ENCODE measurements at regions not wholly inside any gene's neighbourhood (a gene's known extent, or its start where the extent isn't known, plus 50 kb on each side); places are given as distances from the start of the nearest gene placed in this dataset.

- WGBS, result 80% methylated on average over 5 of the region's 5 CpGs
- no peaks in the 10 kb centered on the region for H3K36me3 ChIP-seq
Measured at GRCh38 chr21:20783611-20784010, 214.6 kb upstream of the NCAM2 start.

DNA sequence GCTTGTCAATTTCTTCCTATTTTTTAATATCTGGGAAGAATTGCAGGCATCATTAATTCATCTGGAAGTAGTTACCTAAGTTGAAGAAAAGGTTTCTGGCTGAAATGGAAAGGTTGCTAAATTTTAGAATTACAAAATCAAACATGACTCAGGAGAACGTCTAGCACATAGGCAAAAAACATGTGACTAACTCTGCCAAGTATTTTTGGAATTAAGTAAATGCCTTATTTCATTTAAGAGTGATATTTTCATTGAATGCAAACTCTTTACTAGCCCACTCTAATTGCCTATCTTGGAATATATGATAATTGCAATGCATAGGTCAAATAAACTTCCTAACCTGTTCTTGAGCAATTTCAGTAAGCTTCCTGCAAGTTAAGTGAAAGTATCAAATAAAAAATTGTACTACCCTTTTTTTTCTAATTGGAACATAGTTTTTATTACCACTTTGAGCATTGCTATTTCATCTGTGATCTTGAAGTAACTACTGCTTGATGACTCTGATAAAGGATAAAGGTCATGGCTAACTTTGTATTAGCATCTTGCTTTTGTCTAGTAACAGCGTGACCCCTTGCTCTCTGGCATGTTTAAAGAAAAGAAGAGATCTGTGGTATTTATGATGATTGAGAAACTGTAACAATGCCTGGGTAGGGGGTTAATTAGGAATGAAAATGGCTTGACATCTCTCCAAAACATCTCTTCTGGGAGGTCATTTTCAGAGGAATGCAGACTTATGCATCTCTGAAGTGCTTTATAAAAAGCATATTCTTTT is 208.3 kb upstream of the NCAM2 start:
- no peak for DNase-seq (ENCODE audit: extremely low spot score)
- WGBS, result 46% methylated on average over 2 of the region's 2 CpGs
- intact Hi-C loops (cut with DNase I), result no loop called here
- Histone ChIP-seq H3K4me1 (no peaks in the 10 kb centered on the region), H3K27me3 (no peaks in the 10 kb centered on the region), H3K4me3 (no peak overlapping the region), H3K27ac (replicated peaks in 1 of 4) (no peak overlapping the region), H3K9me3 (no peaks in the 10 kb centered on the region), H3K36me3 (no peaks in the 10 kb centered on the region)
- TF ChIP-seq POLR2A (IDR thresholded peaks at IDR 0.05; ENCODE audit: low read depth) (no peak), EP300 (IDR thresholded peaks at IDR 0.05) (no peak)

More at GRCh38 chr21:20783611-20784010, 214.6 kb upstream of the NCAM2 start:
- H3K4me3 ChIP-seq, result no peak overlapping the region
- H3K9me3 ChIP-seq, result no peaks in the 10 kb centered on the region
- H3K27ac ChIP-seq (replicated peaks in 1 of 4), result no peak overlapping the region
- TF ChIP-seq POLR2AphosphoS5 (IDR thresholded peaks at IDR 0.05), result no peak
- TF ChIP-seq, protein P1, sequence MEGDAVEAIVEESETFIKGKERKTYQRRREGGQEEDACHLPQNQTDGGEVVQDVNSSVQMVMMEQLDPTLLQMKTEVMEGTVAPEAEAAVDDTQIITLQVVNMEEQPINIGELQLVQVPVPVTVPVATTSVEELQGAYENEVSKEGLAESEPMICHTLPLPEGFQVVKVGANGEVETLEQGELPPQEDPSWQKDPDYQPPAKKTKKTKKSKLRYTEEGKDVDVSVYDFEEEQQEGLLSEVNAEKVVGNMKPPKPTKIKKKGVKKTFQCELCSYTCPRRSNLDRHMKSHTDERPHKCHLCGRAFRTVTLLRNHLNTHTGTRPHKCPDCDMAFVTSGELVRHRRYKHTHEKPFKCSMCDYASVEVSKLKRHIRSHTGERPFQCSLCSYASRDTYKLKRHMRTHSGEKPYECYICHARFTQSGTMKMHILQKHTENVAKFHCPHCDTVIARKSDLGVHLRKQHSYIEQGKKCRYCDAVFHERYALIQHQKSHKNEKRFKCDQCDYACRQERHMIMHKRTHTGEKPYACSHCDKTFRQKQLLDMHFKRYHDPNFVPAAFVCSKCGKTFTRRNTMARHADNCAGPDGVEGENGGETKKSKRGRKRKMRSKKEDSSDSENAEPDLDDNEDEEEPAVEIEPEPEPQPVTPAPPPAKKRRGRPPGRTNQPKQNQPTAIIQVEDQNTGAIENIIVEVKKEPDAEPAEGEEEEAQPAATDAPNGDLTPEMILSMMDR (IDR thresholded peaks at IDR 0.05), result no peak
- TF ChIP-seq EP300 (IDR thresholded peaks at IDR 0.05), result no peak
- TF ChIP-seq POLR2A (IDR thresholded peaks at IDR 0.05; ENCODE audit: low read depth), result no peak
- intact Hi-C loops (cut with DNase I), result no loop called here
- no peaks in the 10 kb centered on the region for H3K27me3 ChIP-seq
- DNase-seq (ENCODE audit: extremely low spot score), result no peak
- no peaks in the 10 kb centered on the region for H3K4me1 ChIP-seq

- no peak overlapping the region for H3K4me3 ChIP-seq
- intact Hi-C loops (cut with DNase I), result no loop called here
Measured at GRCh38 chr21:20800106-20800505, 198.1 kb upstream of the NCAM2 start.

DNA sequence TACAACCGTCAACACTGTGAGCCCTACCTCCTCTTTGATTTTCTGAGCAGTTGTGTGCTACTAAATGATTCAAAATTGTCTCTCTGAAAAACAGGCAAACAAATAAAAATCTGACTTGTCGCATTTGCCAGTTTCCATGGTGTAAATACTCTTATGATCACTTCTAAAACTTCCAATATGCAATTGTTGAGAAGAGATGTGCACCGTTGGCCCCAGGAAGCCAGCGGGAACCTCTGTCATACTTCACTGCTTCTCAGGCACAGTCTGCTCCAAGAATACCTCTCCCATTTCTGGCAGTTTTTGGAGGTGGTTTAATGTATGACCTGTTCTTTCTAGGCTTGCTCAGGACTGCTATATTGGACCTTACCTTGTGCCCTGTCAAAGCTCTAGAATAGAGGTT is 196.0 kb upstream of the NCAM2 start:
- no peaks in the 10 kb centered on the region for H3K4me1 ChIP-seq
- no peak for DNase-seq (ENCODE audit: extremely low spot score)
- H3K27ac ChIP-seq (replicated peaks in 1 of 4), result no peak overlapping the region
- no peak overlapping the region for H3K4me3 ChIP-seq
- WGBS, result 88% methylated on average over 4 of the region's 4 CpGs
- TF ChIP-seq POLR2AphosphoS5 (IDR thresholded peaks at IDR 0.05) (no peak), POLR2A (IDR thresholded peaks at IDR 0.05; ENCODE audit: low read depth) (no peak), EP300 (IDR thresholded peaks at IDR 0.05) (no peak)
- TF ChIP-seq, protein P1 (IDR thresholded peaks at IDR 0.05), result no peak
- no peaks in the 10 kb centered on the region for H3K9me3 ChIP-seq
- H3K27me3 ChIP-seq, result no peaks in the 10 kb centered on the region
- intact Hi-C loops (cut with DNase I), result no loop called here
- H3K36me3 ChIP-seq, result no peaks in the 10 kb centered on the region

More at GRCh38 chr21:20800106-20800505, 198.1 kb upstream of the NCAM2 start:
- WGBS, result 68% methylated on average over 3 of the region's 3 CpGs
- Histone ChIP-seq H3K27me3 (no peaks in the 10 kb centered on the region), H3K27ac (replicated peaks in 1 of 4) (no peak overlapping the region), H3K9me3 (no peaks in the 10 kb centered on the region), H3K36me3 (no peaks in the 10 kb centered on the region), H3K4me1 (no peaks in the 10 kb centered on the region)
- DNase-seq (ENCODE audit: extremely low spot score), result no peak
- TF ChIP-seq, protein P1 (IDR thresholded peaks at IDR 0.05), result no peak
- TF ChIP-seq POLR2AphosphoS5 (IDR thresholded peaks at IDR 0.05) (no peak), POLR2A (IDR thresholded peaks at IDR 0.05; ENCODE audit: low read depth) (no peak), EP300 (IDR thresholded peaks at IDR 0.05) (no peak)

GRCh38 chr21:20802631-20803260 is 195.5 kb upstream of the NCAM2 start:
- Histone ChIP-seq H3K36me3 (no peaks in the 10 kb centered on the region), H3K4me1 (no peaks in the 10 kb centered on the region), H3K9me3 (no peaks in the 10 kb centered on the region), H3K27ac (replicated peaks in 1 of 4) (no peak overlapping the region), H3K4me3 (no peak overlapping the region), H3K27me3 (no peaks in the 10 kb centered on the region)
- 59% methylated on average over 8 of the region's 8 CpGs for WGBS
- DNase-seq (ENCODE audit: extremely low spot score), result no peak
- TF ChIP-seq, protein P1 (IDR thresholded peaks at IDR 0.05), result no peak
- no peak for TF ChIP-seq EP300 (IDR thresholded peaks at IDR 0.05)
- TF ChIP-seq POLR2A (IDR thresholded peaks at IDR 0.05; ENCODE audit: low read depth), result no peak
- TF ChIP-seq POLR2AphosphoS5 (IDR thresholded peaks at IDR 0.05), result no peak
- intact Hi-C loops (cut with DNase I), result no loop called here
